WTC11 (cell line): ENCODE measurements at regions not wholly inside any gene's neighbourhood (a gene's known extent, or its start where the extent isn't known, plus 50 kb on each side); places are given as distances from the start of the nearest gene placed in this dataset.

ENCODE experiments used
- ATAC-seq: fragments of 200-7000 bp; cut with Tn5 transposase; 2 replicates; pipeline ENCODE4 v1.10.0; 2021; ENCODE audit warnings: mild to moderate bottlenecking, moderate library complexity
- CTCF ChIA-PET: fragments of 300-600 bp; sonication (Branson Sonifier 250); formaldehyde crosslinking; loops from one replicate; lab custom pipeline; 2021; ENCODE audit warnings: antibody characterized with exemption; lab: Charles Lee
- POLR2A ChIA-PET: fragments of 350-600 bp; sonication (Branson Sonifier 250); formaldehyde crosslinking; loops from one replicate; lab custom pipeline; 2021; ENCODE audit warnings: antibody characterized with exemption; lab: Charles Lee
- DNase-seq: peaks from one replicate; pipeline ENCODE4 v3.0.0; 2021; ENCODE audit warnings: low spot score
- H3K27ac Mint-ChIP-seq: 2 replicates; pipeline ENCODE4 v1.8.0; 2021; ENCODE audit warnings: mixed read lengths
- H3K27me3 Mint-ChIP-seq: 2 replicates; pipeline ENCODE4 v1.8.0; 2021; ENCODE audit warnings: low read depth, mild to moderate bottlenecking, moderate library complexity, mixed read lengths
- H3K36me3 Mint-ChIP-seq: 2 replicates; pipeline ENCODE4 v1.8.0; 2021; ENCODE audit warnings: mixed read lengths
- H3K4me1 Mint-ChIP-seq: 2 replicates; pipeline ENCODE4 v1.8.0; 2022; ENCODE audit warnings: mixed read lengths
- H3K4me3 Mint-ChIP-seq: 2 replicates; pipeline ENCODE4 v1.8.0; 2021; ENCODE audit warnings: mild to moderate bottlenecking, moderate library complexity, mixed read lengths
- H3K9me3 Mint-ChIP-seq: 2 replicates; pipeline ENCODE4 v1.8.0; 2021; ENCODE audit warnings: mixed read lengths
- ATF1 ChIP-seq: sonication (generic); formaldehyde crosslinking; IDR thresholded peaks from 2 replicates; pipeline ENCODE4 v1.8.1; 2023; ENCODE audit warnings: mild to moderate bottlenecking, moderate library complexity, missing genetic modification reagents
- CREM ChIP-seq: sonication (generic); formaldehyde crosslinking; IDR thresholded peaks from 2 replicates; pipeline ENCODE4 v1.8.1; 2022; ENCODE audit warnings: mild to moderate bottlenecking, missing genetic modification reagents, moderate library complexity
- CTCF ChIP-seq: fragments of 200-600 bp; IDR thresholded peaks from 2 replicates; pipeline ENCODE4 v1.8.0; 2022; ENCODE audit warnings: antibody characterized with exemption
- ERG ChIP-seq: fragments of 250-450 bp; sonication (Bioruptor Pico); IDR thresholded peaks from 2 replicates; pipeline ENCODE4 v1.8.0; 2021; ENCODE audit warnings: mild to moderate bottlenecking
- ESRRA ChIP-seq: sonication (generic); formaldehyde crosslinking; IDR thresholded peaks from 2 replicates; pipeline ENCODE4 v1.8.1; 2022; ENCODE audit warnings: mild to moderate bottlenecking, missing genetic modification reagents, borderline replicate concordance
- FOXJ3 ChIP-seq: sonication (generic); formaldehyde crosslinking; IDR thresholded peaks from 2 replicates; pipeline ENCODE4 v1.9.0; 2021; ENCODE audit warnings: missing genetic modification reagents, mild to moderate bottlenecking, borderline replicate concordance
- FOXK1 ChIP-seq: sonication (generic); formaldehyde crosslinking; IDR thresholded peaks from 2 replicates; pipeline ENCODE4 v1.8.0; 2022; ENCODE audit warnings: mild to moderate bottlenecking, moderate library complexity, missing genetic modification reagents
- GRHL2 ChIP-seq: fragments of 250-450 bp; sonication (Bioruptor Pico); IDR thresholded peaks from 2 replicates; pipeline ENCODE4 v1.8.0; 2022; ENCODE audit warnings: mild to moderate bottlenecking, moderate library complexity; ENCODE audit not compliant: insufficient replicate concordance, severe bottlenecking
- GTF2I ChIP-seq: fragments of 250-450 bp; sonication (Bioruptor Pico); conservative IDR thresholded peaks from 2 replicates; pipeline ENCODE4 v1.4.0; 2021; ENCODE audit warnings: mild to moderate bottlenecking
- MAX ChIP-seq: sonication (generic); formaldehyde crosslinking; IDR thresholded peaks from 2 replicates; pipeline ENCODE4 v1.8.0; 2022; ENCODE audit warnings: mild to moderate bottlenecking, missing genetic modification reagents
- NFATC4 ChIP-seq: fragments of 250-450 bp; sonication (Bioruptor Pico); IDR thresholded peaks from 2 replicates; pipeline ENCODE4 v1.9.0; 2021; ENCODE audit warnings: mild to moderate bottlenecking
- NFE2L1 ChIP-seq: sonication (generic); formaldehyde crosslinking; IDR thresholded peaks from 2 replicates; pipeline ENCODE4 v1.8.1; 2023; ENCODE audit warnings: missing genetic modification reagents
- NFYB ChIP-seq: sonication (generic); formaldehyde crosslinking; conservative IDR thresholded peaks from 2 replicates; pipeline ENCODE4 v1.8.0; 2022; ENCODE audit warnings: low read depth, missing genetic modification reagents
- NR1H2 ChIP-seq: sonication (generic); formaldehyde crosslinking; IDR thresholded peaks from 2 replicates; pipeline ENCODE4 v1.9.0; 2021; ENCODE audit warnings: mild to moderate bottlenecking, moderate library complexity, missing genetic modification reagents
- NR3C1 ChIP-seq: sonication (generic); formaldehyde crosslinking; conservative IDR thresholded peaks from 2 replicates; pipeline ENCODE4 v1.8.1; 2023; ENCODE audit warnings: low read depth, mild to moderate bottlenecking, missing genetic modification reagents
- OVOL2 ChIP-seq: fragments of 250-450 bp; sonication (Bioruptor Pico); IDR thresholded peaks from 2 replicates; pipeline ENCODE4 v1.9.0; 2021; ENCODE audit warnings: mild to moderate bottlenecking, borderline replicate concordance
- PRDM15 ChIP-seq: sonication (generic); formaldehyde crosslinking; IDR thresholded peaks from 2 replicates; pipeline ENCODE4 v1.8.0; 2022; ENCODE audit warnings: missing genetic modification reagents
- PRRX2 ChIP-seq: fragments of 250-450 bp; sonication (Bioruptor Pico); IDR thresholded peaks from 2 replicates; pipeline ENCODE4 v1.8.0; 2021; ENCODE audit warnings: mild to moderate bottlenecking
- RORB ChIP-seq: fragments of 250-450 bp; sonication (Bioruptor Pico); IDR thresholded peaks from 2 replicates; pipeline ENCODE4 v1.9.0; 2021; ENCODE audit warnings: mild to moderate bottlenecking
- SMAD4 ChIP-seq: sonication (generic); formaldehyde crosslinking; IDR thresholded peaks from 2 replicates; pipeline ENCODE4 v1.8.0; 2022; ENCODE audit warnings: mild to moderate bottlenecking, missing genetic modification reagents
- STAT6 ChIP-seq: sonication (generic); formaldehyde crosslinking; conservative IDR thresholded peaks from 2 replicates; pipeline ENCODE4 v1.8.1; 2023; ENCODE audit warnings: mild to moderate bottlenecking, low read depth, missing genetic modification reagents, moderate library complexity
- TEAD1 ChIP-seq: sonication (generic); formaldehyde crosslinking; IDR thresholded peaks from 2 replicates; pipeline ENCODE4 v1.8.0; 2022; ENCODE audit warnings: mild to moderate bottlenecking, missing genetic modification reagents
- ZMAT4 ChIP-seq: fragments of 250-450 bp; sonication (Bioruptor Pico); IDR thresholded peaks from 2 replicates; pipeline ENCODE4 v1.9.0; 2021; ENCODE audit warnings: mild to moderate bottlenecking
- ZNF219 ChIP-seq: sonication (generic); formaldehyde crosslinking; IDR thresholded peaks from 2 replicates; pipeline ENCODE4 v1.8.0; 2023; ENCODE audit warnings: missing genetic modification reagents, mild to moderate bottlenecking, borderline replicate concordance
- ZNF425 ChIP-seq: fragments of 250-450 bp; sonication (Bioruptor Pico); conservative IDR thresholded peaks from 2 replicates; pipeline ENCODE4 v1.9.0; 2021; ENCODE audit warnings: mild to moderate bottlenecking

GRCh38 chr6:63503199-63503598 is 69.1 kb upstream of the LOC128125822 start:
- Mint-ChIP-seq H3K27ac (no peak overlapping the region), H3K9me3 (peaks cover 11% of the 10 kb centered on the region)
- no peak for ATAC-seq
- no peak for TF ChIP-seq NFE2L1
- no peak for TF ChIP-seq ERG (CRISPR knock-in tag)
- TF ChIP-seq SMAD4 (CRISPR knock-in tag) = no peak
- no peak for TF ChIP-seq STAT6 (CRISPR knock-in tag)
- TF ChIP-seq FOXK1 (CRISPR knock-in tag) = no peak
- TF ChIP-seq PRDM15 = no peak
- no peak for TF ChIP-seq NFATC4 (CRISPR knock-in tag)
- no peak for TF ChIP-seq GRHL2 (CRISPR knock-in tag)
- TF ChIP-seq NR3C1 = no peak
- no peak for TF ChIP-seq PRRX2 (CRISPR knock-in tag)
- no peak for TF ChIP-seq TEAD1 (CRISPR knock-in tag)
- no peak for TF ChIP-seq NR1H2 (CRISPR knock-in tag)
- no peak for TF ChIP-seq ZNF219 (CRISPR knock-in tag)
- TF ChIP-seq CREM (CRISPR knock-in tag) = no peak
- no peak for TF ChIP-seq GTF2I (CRISPR knock-in tag)
- TF ChIP-seq, all 79 proteins: peak for 0
- no peaks in the 10 kb centered on the region; the same call in 1 of the 2 replicates for H3K36me3 Mint-ChIP-seq
- ChIA-PET CTCF (no interaction called here), POLR2A (no interaction called here)
- no peak overlapping the region for H3K4me3 Mint-ChIP-seq
- H3K27me3 Mint-ChIP-seq = no peaks in the 10 kb centered on the region; the same call in 1 of the 2 replicates
- DNase-seq = no peak
- H3K4me1 Mint-ChIP-seq = no peaks in the 10 kb centered on the region

- ChIA-PET POLR2A (interaction anchor here (0.7 kb wide), 1 partner anchor 1527 kb away, joined by 3 read pairs; no protein-coding TSS in a partner anchor), CTCF (no interaction called here)
- Mint-ChIP-seq H3K9me3 (peaks cover 6% of the 10 kb centered on the region), H3K27me3 (no peaks in the 10 kb centered on the region; the same call in 1 of the 2 replicates), H3K4me3 (no peak overlapping the region), H3K4me1 (no peaks in the 10 kb centered on the region), H3K27ac (no peak overlapping the region), H3K36me3 (no peaks in the 10 kb centered on the region; the same call in 1 of the 2 replicates)
- DNase-seq = no peak
- ATAC-seq = no peak
- TF ChIP-seq ATF1 (CRISPR knock-in tag) = no peak
- no peak for TF ChIP-seq NFYB (CRISPR knock-in tag)
- no peak for TF ChIP-seq OVOL2
- TF ChIP-seq ZMAT4 (CRISPR knock-in tag) = no peak
- TF ChIP-seq CTCF = no peak
- no peak for TF ChIP-seq RORB (CRISPR knock-in tag)
- no peak for TF ChIP-seq ESRRA
- no peak for TF ChIP-seq CREM (CRISPR knock-in tag)
- no peak for TF ChIP-seq MAX (CRISPR knock-in tag)
- TF ChIP-seq ZNF425 = no peak
- TF ChIP-seq NR1H2 (CRISPR knock-in tag) = no peak
- no peak for TF ChIP-seq FOXJ3 (CRISPR knock-in tag)
Measured at GRCh38 chr6:63504777-63505384, 67.4 kb upstream of the LOC128125822 start.
